ENCODE measurements at regions not wholly inside any gene's neighbourhood (a gene's known extent, or its start where the extent isn't known, plus 50 kb on each side); places are given as distances from the start of the nearest gene placed in this dataset.
"Not testable (repeated sequence)": the region's sequence is repeated elsewhere in the genome, so short reads cannot be mapped to it uniquely, and the experiment has no call there.

DNA sequence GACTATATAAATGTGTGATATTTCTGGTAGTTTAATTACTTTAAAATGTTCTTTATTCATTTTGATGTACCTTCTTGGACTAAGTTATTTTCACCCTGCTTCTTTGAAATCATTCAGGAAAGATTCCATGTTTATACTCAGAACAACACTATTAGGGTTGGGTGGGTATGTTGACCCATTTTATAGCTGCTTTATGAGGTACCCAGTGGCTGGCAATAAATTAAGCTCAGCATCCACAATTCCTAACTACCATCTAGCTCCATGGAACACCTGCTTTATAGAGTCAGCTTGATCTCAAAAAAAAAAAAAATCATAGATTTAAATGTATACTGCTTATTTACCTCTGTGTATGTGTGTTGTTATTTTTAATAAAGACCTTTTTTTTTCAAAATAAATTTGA is 78.9 kb upstream of the ZNF91 start:
- no peak for DNase-seq (ENCODE audit: low read depth)

DNA sequence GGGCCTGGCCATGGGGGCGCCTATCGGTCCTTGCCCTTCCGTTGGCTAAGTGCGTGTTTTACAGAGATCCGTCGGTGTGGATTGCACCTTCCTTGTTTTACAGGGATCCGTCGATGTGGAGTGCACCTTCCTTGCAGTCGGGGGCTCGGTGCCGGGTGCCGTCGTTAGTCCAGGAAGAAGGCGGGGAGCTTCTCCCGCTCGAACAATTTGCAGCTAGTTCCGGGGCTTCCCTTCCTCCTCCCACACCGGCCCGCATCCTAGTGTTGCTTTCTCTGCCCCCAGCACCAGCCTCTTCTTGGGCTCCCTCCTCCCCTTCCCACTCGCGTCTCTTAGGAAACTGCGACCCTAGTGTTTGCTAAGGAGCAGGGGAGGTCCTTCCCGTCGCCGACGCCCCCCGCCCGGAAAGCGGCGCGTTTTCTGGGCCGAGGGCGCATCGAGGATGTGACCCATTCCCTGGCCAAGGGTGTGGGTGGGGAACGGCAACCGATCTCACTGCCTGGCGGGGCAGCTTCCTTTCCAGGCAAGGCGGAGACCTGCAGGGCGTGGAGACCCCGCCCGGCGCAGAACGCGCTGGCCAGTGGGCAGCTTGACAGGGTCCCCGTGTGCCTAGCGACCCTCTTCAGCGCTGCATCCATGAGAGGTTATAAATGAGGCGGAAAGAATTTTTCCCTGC is 75.7 kb upstream of the ZNF91 start:
- no peak for DNase-seq (ENCODE audit: low read depth)

DNA sequence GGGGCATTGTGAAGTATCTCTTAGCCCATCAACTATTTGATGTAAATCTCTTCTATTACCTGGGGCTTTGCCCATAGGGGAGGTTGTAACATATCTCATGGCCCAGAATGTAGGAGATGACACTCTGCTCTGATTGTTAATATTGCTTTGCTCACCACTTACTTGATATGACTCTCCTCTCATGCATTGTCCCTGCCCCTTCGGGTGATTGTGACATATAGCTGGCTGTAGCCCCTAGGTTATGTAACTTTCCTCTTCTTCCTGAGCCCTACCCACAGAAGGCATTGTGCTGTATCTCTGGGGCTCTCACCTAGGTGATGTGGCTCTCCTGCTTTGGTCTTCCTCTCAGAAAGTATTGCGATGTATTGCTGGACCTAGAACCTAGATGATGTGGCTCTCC is 69.1 kb upstream of the ZNF91 start:
- not testable (repeated sequence) for DNase-seq (ENCODE audit: low read depth)

DNA sequence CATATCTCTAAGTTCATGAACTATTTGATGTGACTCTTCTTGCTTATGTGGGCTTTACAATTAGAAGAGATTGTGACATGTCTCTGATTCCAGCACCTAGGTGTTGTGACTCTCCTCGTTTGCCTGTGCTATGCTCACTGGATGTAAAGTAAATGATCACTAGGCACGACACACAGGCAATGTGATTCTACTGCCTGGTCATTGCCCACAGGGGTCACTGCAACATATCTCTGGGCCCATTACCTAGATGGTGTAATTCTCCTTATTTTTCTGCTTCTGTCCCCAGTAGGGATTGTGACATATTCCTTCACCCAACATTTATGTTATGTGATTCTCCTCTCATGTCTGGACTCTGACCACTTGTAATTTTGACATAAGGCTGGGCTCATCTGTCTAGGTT is 65.8 kb upstream of the ZNF91 start:
- DNase-seq (ENCODE audit: low read depth) = no peak

DNA sequence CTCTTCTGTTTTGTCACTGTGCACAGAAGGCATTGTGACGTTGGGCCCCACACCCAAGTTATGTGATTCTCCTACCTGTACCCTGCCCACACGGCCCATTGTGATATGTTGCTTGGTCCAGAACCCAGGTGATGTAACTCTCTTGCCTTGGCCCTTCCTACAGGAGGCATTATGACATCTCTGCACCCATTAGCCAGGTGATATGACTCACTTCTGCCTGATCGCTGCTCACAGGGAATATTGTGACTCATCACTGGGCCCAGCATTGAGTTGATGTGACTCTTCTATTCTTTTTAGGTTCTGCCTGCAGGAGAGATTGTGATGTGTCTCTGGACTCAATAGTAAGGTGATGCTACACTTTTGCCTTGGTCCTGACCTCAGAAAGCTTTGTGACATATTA is 65.4 kb upstream of the ZNF91 start:
- DNase-seq (ENCODE audit: low read depth) = no peak
